ENCODE measurements at regions not wholly inside any gene's neighbourhood (a gene's known extent, or its start where the extent isn't known, plus 50 kb on each side); places are given as distances from the start of the nearest gene placed in this dataset.

- no peak overlapping the region for H3K27ac ChIP-seq
- no peak for TF ChIP-seq CTCF (conservative IDR thresholded peaks at IDR 0.05)
These were observed 226.8 kb downstream of the C6orf118 start for GRCh38 chr6:165082636-165083035.

DNA sequence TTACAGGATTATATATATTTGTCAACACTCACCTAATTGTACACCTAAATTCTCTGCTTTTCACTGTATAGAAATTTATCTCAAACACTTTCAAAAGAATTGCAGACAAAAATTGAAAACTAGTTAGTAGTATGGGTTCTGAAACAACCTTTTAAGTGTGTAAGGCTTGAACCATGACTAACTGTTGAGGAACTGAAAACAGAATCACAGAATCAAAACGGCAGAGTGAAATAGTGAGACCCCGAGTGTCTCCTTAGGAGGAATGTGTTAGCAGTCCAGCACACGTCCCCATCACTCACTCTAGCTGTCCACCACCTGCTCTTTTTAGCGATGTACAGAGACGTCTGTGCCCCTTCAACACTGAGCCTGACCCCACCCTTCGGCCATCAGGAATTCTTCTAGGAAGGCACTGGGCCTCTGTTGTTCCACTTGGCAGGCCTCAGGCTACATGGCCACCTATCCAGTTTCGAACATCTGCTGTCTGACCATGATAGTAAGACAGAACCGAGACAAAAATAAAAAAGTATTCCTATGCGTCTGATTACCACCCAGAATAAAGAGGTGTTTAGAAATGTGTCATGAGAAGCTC lies 227.4 kb downstream of the C6orf118 start:
- no peak overlapping the region for H3K27ac ChIP-seq
- no peak for TF ChIP-seq CTCF (conservative IDR thresholded peaks at IDR 0.05)

GRCh38 chr6:165077876-165078275 lies 231.5 kb downstream of the C6orf118 start:
- H3K27ac ChIP-seq = no peak overlapping the region
- no peak for TF ChIP-seq CTCF (conservative IDR thresholded peaks at IDR 0.05)

DNA sequence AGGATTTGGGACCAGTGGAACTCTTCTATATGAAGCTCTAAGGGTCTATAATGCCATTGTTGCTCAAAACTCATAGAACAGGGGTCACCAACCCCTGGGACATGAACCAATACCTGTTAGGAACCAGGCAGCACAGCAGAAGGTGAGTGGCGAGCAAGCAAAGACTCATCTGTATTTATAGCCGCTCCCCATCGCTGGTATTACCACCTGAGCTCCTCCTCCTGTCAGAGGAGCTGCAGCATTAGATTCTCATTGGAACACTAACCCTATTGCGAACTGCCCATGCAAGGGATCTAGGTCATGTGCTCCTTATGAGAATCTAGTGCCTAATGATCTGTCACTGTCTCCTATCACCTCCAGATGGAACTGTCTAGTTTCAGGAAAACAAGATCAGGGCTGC lies 237.5 kb downstream of the C6orf118 start:
- no peak for TF ChIP-seq CTCF (conservative IDR thresholded peaks at IDR 0.05)
- H3K27ac ChIP-seq = no peak overlapping the region

GRCh38 chr6:165060720-165061119 lies 248.7 kb downstream of the C6orf118 start:
- no peak overlapping the region for H3K27ac ChIP-seq
- TF ChIP-seq CTCF (conservative IDR thresholded peaks at IDR 0.05) = no peak

DNA sequence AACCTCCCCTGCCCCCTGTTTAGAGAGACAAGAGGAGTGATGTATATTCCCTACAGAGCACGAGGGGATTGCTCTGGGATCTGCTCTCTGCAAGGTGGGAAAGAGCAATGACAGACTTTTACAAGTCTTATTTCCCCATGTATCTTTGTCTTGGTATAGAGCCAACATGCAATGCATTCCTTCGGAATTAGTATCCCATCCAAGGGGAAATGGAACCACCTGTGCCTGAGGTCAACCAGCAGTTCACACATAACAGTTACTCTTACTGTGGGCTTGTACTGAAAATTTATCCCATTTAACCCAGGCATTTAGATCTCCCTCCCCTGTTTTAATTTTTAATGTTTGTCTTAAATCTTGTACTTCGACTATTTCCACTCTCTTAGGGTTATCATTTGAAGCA lies 250.4 kb downstream of the C6orf118 start:
- TF ChIP-seq CTCF (conservative IDR thresholded peaks at IDR 0.05) = no peak
- no peak overlapping the region for H3K27ac ChIP-seq

GRCh38 chr6:165056292-165056691 lies 253.1 kb downstream of the C6orf118 start:
- no peak overlapping the region for H3K27ac ChIP-seq
- TF ChIP-seq CTCF (conservative IDR thresholded peaks at IDR 0.05) = no peak
